B cell (primary cell): ENCODE measurements at regions not wholly inside any gene's neighbourhood (a gene's known extent, or its start where the extent isn't known, plus 50 kb on each side); places are given as distances from the start of the nearest gene placed in this dataset.

ENCODE experiments used
- ATAC-seq: fragments of 200-7000 bp; cut with Tn5 transposase; one replicate; pipeline ENCODE4 v1.10.0; 2021; ENCODE audit warnings: low read depth, mild to moderate bottlenecking, moderate number of reproducible peaks, moderate library complexity
- CTCF ChIA-PET: fragments of 350-600 bp; sonication (Branson Sonifier 250); formaldehyde crosslinking; loops from one replicate; lab custom pipeline; 2021; ENCODE audit warnings: antibody characterized with exemption, inconsistent platforms; lab: Charles Lee
- POLR2A ChIA-PET: fragments of 350-600 bp; sonication (Branson Sonifier 250); formaldehyde crosslinking; loops from one replicate; lab custom pipeline; 2021; ENCODE audit warnings: antibody characterized with exemption; lab: Charles Lee
- DNase-seq: peaks from one replicate; pipeline ENCODE4 v3.0.0; 2013
- H2AFZ ChIP-seq: 2 replicates; pipeline ENCODE4 v1.6.1; 2012; ENCODE audit warnings: mild to moderate bottlenecking, low read depth, low read length; ENCODE audit not compliant: insufficient read depth, poor library complexity, severe bottlenecking
- H3K27ac ChIP-seq, 2 donors: 1 replicate in 1 of 2; 2 replicates in 1 of 2; pipeline ENCODE4 v1.5.1; 2012 to 2013; ENCODE audit warnings: low read length in 2 of 2, mild to moderate bottlenecking in 2 of 2, moderate library complexity in 1 of 2
- H3K27me3 ChIP-seq, 4 experiments: fragments of 200-600 bp in 1 of 4; sonication (generic) in 1 of 4; replicated peaks in 1 of 4; 1 replicate in 2 of 4; 2 replicates in 2 of 4; pipeline versions ENCODE4 v1.6.1 to v1.7.0; 2013 to 2016; ENCODE audit warnings: low read length in 3 of 4, mild to moderate bottlenecking in 2 of 4, mixed read lengths in 1 of 4, moderate library complexity in 1 of 4; ENCODE audit not compliant: insufficient read depth in 4 of 4, control insufficient read depth in 3 of 4; ENCODE audit errors: control extremely low read depth in 1 of 4
- H3K36me3 ChIP-seq, 2 experiments: replicated peaks in 1 of 2; 1 replicate in 1 of 2; 2 replicates in 1 of 2; pipeline versions ENCODE4 v1.6.1 to v1.7.1; 2013; ENCODE audit warnings: low read length in 1 of 2; ENCODE audit not compliant: insufficient read depth in 2 of 2, control insufficient read depth in 1 of 2; ENCODE audit errors: control extremely low read depth in 1 of 2, extremely low read depth in 1 of 2
- H3K4me1 ChIP-seq, 2 donors: fragments of 200-600 bp in 1 of 2; sonication (generic) in 1 of 2; 1 replicate in 1 of 2; 2 replicates in 1 of 2; pipeline versions ENCODE4 v1.5.1 to v1.6.1; 2013 to 2017; ENCODE audit warnings: low read length in 2 of 2; ENCODE audit not compliant: control insufficient read depth in 2 of 2, insufficient read depth in 2 of 2
- H3K4me2 ChIP-seq: replicated peaks from 2 replicates; pipeline ENCODE3; 2012; ENCODE audit warnings: mild to moderate bottlenecking, low read depth, low read length; ENCODE audit not compliant: poor library complexity, severe bottlenecking
- H3K4me3 ChIP-seq, 5 experiments: fragments of 200-600 bp in 1 of 5; sonication (generic) in 1 of 5; 1 replicate in 3 of 5; 2 replicates in 2 of 5; pipeline versions ENCODE4 v1.5.1 to v1.7.0; 2011 to 2016; ENCODE audit warnings: low read length in 4 of 5, mild to moderate bottlenecking in 4 of 5, low read depth in 2 of 5, control low read depth in 1 of 5, moderate library complexity in 1 of 5; ENCODE audit not compliant: insufficient read depth in 1 of 5; ENCODE audit errors: control extremely low read depth in 1 of 5, extremely low read depth in 1 of 5
- H3K79me2 ChIP-seq: fragments of 200-600 bp; sonication (generic); one replicate; pipeline ENCODE4 v1.6.0; 2016; ENCODE audit warnings: low read length; ENCODE audit not compliant: control insufficient read depth, insufficient read depth
- H3K9ac ChIP-seq: fragments of 200-600 bp; sonication (generic); 2 replicates; pipeline ENCODE4 v1.6.1; 2017; ENCODE audit warnings: mild to moderate bottlenecking, low read length, moderate library complexity
- H3K9me3 ChIP-seq, 3 donors: one replicate each; pipeline versions ENCODE4 v1.6.1 to v1.7.1; 2013; ENCODE audit warnings: low read length in 2 of 3; ENCODE audit not compliant: control insufficient read depth in 2 of 3, insufficient read depth in 1 of 3; ENCODE audit errors: control extremely low read depth in 1 of 3
- H4K20me1 ChIP-seq: 2 replicates; pipeline ENCODE4 v1.6.0; 2012; ENCODE audit warnings: mild to moderate bottlenecking, low read length; ENCODE audit not compliant: insufficient read depth, control insufficient read depth, poor library complexity, severe bottlenecking
- H3K27ac Mint-ChIP-seq: one replicate; pipeline ENCODE4 v1.8.0; 2021; ENCODE audit warnings: mixed read lengths
- H3K27me3 Mint-ChIP-seq: one replicate; pipeline ENCODE4 v1.8.0; 2021; ENCODE audit warnings: mixed read lengths
- H3K4me1 Mint-ChIP-seq: one replicate; pipeline ENCODE4 v1.8.0; 2021; ENCODE audit warnings: mixed read lengths
- H3K4me3 Mint-ChIP-seq: one replicate; pipeline ENCODE4 v1.8.0; 2021; ENCODE audit warnings: mixed read lengths
- H3K9me3 Mint-ChIP-seq: one replicate; pipeline ENCODE4 v1.8.0; 2022; ENCODE audit warnings: mixed read lengths; ENCODE audit not compliant: insufficient read depth
- EZH2 ChIP-seq: IDR thresholded peaks from 2 replicates; pipeline ENCODE4 v1.6.1; 2012; ENCODE audit warnings: borderline replicate concordance, low read depth, mild to moderate bottlenecking, moderate library complexity, low read length; ENCODE audit not compliant: insufficient read depth, poor library complexity, severe bottlenecking
- WGBS: methylation state at CpG from one replicate; pipeline ENCODE4 v1.1.5; 2013; ENCODE audit warnings: missing lambda C conversion rate; ENCODE audit not compliant: insufficient coverage; 5-methylcytosine and 5-hydroxymethylcytosine counted together
- intact Hi-C: fragments of 100-400 bp; cut with micrococcal nuclease; formaldehyde crosslinking; loops from one replicate; pipeline ENCODE4 v1.10.0; 2022
- TF ChIP-seq, protein P1 (sequence below): fragments of 200-600 bp; IDR thresholded peaks from one replicate; pipeline ENCODE4 v1.8.0; 2022; ENCODE audit warnings: antibody characterized with exemption, mild to moderate bottlenecking

DNA sequence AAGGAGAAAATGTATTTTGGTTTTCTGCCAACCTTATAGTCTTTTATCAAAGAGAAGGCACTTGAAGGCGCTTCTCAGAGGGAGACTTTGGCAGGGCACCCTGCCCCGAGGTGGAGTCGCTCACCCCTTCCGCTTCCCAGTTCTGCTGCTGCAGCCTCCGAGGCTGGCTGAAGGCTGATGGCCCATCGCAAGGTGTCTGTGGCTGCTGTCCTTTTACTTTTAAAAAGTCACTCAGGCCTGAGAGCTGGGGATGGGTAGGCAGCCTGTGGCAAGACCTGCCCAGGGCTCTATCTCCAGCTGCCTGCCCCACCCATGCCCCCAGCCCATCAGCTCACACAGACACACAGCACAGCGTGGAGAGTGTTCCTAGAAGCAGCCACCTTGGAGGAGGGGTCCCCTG lies 206.6 kb upstream of the CST7 start:
- no peaks in the 10 kb centered on the region for H3K36me3 ChIP-seq
- H3K4me1 ChIP-seq, result peaks cover 0 to 3% of the 10 kb centered on the region in 2 donors
- H3K27ac Mint-ChIP-seq, result no peak overlapping the region
- no peaks in the 10 kb centered on the region for H4K20me1 ChIP-seq
- ChIA-PET POLR2A (no interaction called here), CTCF (no interaction called here)
- ATAC-seq, result no peak
- no peaks in the 10 kb centered on the region for H3K9me3 Mint-ChIP-seq
- WGBS, result 93% methylated on average over 7 of the region's 7 CpGs
- DNase-seq, result no peak
- no peak overlapping the region for H3K4me3 Mint-ChIP-seq
- TF ChIP-seq EZH2, result no peak
- TF ChIP-seq, protein P1, sequence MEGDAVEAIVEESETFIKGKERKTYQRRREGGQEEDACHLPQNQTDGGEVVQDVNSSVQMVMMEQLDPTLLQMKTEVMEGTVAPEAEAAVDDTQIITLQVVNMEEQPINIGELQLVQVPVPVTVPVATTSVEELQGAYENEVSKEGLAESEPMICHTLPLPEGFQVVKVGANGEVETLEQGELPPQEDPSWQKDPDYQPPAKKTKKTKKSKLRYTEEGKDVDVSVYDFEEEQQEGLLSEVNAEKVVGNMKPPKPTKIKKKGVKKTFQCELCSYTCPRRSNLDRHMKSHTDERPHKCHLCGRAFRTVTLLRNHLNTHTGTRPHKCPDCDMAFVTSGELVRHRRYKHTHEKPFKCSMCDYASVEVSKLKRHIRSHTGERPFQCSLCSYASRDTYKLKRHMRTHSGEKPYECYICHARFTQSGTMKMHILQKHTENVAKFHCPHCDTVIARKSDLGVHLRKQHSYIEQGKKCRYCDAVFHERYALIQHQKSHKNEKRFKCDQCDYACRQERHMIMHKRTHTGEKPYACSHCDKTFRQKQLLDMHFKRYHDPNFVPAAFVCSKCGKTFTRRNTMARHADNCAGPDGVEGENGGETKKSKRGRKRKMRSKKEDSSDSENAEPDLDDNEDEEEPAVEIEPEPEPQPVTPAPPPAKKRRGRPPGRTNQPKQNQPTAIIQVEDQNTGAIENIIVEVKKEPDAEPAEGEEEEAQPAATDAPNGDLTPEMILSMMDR, result no peak
- H3K27me3 Mint-ChIP-seq, result peaks cover 4% of the 10 kb centered on the region
- no peak overlapping the region for H3K4me3 ChIP-seq
- no peak overlapping the region for H3K4me2 ChIP-seq
- H2AFZ ChIP-seq, result no peak overlapping the region
- no peaks in the 10 kb centered on the region for H3K9me3 ChIP-seq
- H3K79me2 ChIP-seq, result no peaks in the 10 kb centered on the region
- intact Hi-C loops, result no loop called here
- no peak overlapping the region for H3K27ac ChIP-seq
- H3K27me3 ChIP-seq, result no peaks in the 10 kb centered on the region
- H3K4me1 Mint-ChIP-seq, result peaks cover 12% of the 10 kb centered on the region
- H3K9ac ChIP-seq, result no peak overlapping the region

DNA sequence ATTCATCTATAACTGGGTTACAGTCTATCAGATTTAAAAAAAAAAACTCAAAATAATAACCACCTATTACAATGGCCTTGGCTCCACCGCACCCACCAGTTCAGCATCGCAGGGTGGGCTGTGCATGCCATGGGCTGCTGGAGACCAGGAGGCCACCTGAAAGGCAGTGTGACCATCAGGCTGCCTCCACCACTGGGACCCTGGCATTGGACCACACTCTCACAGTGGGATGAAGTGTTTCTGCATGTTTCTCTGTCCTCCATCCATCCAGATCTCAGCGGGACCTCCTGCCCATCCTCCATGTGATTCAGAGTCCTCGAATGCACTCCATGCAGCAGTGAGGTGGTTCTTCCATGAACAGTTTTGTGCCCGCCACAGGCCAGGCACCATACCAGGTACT lies 206.1 kb upstream of the CST7 start:
- Histone ChIP-seq H3K4me3 (no peak overlapping the region), H4K20me1 (no peaks in the 10 kb centered on the region), H3K36me3 (no peaks in the 10 kb centered on the region), H3K4me1 (peaks cover 0 to 3% of the 10 kb centered on the region in 2 donors), H3K79me2 (no peaks in the 10 kb centered on the region), H3K9me3 (no peaks in the 10 kb centered on the region), H3K27me3 (no peaks in the 10 kb centered on the region), H2AFZ (no peak overlapping the region), H3K9ac (no peak overlapping the region), H3K27ac (no peak overlapping the region), H3K4me2 (no peak overlapping the region)
- POLR2A ChIA-PET, result no interaction called here
- H3K27me3 Mint-ChIP-seq, result peaks cover 4% of the 10 kb centered on the region
- DNase-seq (no peak), ATAC-seq (no peak)
- WGBS, result 94% methylated on average over 4 of the region's 5 CpGs
- H3K4me3 Mint-ChIP-seq, result no peak overlapping the region
- no peak overlapping the region for H3K27ac Mint-ChIP-seq
- CTCF ChIA-PET, result no interaction called here
- H3K4me1 Mint-ChIP-seq, result peaks cover 12% of the 10 kb centered on the region
- intact Hi-C loops, result no loop called here
- H3K9me3 Mint-ChIP-seq, result no peaks in the 10 kb centered on the region
- TF ChIP-seq EZH2, result no peak
- TF ChIP-seq, protein P1, result no peak
